ENCODE measurements at regions not wholly inside any gene's neighbourhood (a gene's known extent, or its start where the extent isn't known, plus 50 kb on each side); places are given as distances from the start of the nearest gene placed in this dataset.

DNA sequence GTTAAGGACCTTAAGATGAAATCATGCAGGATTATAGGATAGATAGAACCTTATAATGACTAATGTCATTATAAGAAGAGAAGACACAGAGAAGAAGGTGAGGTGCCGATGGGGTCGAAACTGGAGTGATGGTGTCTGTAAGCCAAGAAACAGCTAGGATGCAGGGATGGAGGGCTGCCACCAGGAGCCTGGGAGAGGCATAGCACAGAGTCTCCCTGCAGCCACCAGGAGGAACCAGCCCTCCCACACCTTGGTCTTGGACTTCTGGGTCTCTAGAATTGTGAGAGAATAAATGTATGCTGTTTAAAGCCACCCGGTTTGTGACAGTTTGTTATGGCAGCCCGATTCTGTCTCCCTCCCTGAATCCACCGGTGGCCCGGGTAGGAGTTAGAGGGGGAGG, 337.2 kb upstream of the AJAP1 start:
- Histone ChIP-seq H3K36me3 (ENCODE audit: control insufficient read depth, insufficient read depth, low read length) (no peaks in the 10 kb centered on the region), H3K4me1 (ENCODE audit: control insufficient read depth, insufficient read depth, low read length) (no peaks in the 10 kb centered on the region), H3K9me3 (ENCODE audit: control insufficient read depth, insufficient read depth, low read depth, low read length) (no peaks in the 10 kb centered on the region), H3K27ac (ENCODE audit: low read length) (no peak overlapping the region), H3K27me3 (ENCODE audit: control insufficient read depth, insufficient read depth, low read length) (no peaks in the 10 kb centered on the region), H3K4me3 (ENCODE audit: low read depth in 2 of 2, low read length in 2 of 2) (no peak overlapping the region)
- DNase-seq (ENCODE audit: low read depth, low spot score), result no peak
- ATAC-seq, result no peak
- POLR2A ChIA-PET, result no interaction called here
- in situ Hi-C loops (cut with HindIII; ENCODE audit: low pct_unique_long_range_greater_than_20kb, low sequenced_read_pairs), result no loop called here
- TF ChIP-seq POLR2AphosphoS5 (IDR thresholded peaks at IDR 0.05; ENCODE audit: low read depth, low read length), result no peak
- TF ChIP-seq, protein P1, sequence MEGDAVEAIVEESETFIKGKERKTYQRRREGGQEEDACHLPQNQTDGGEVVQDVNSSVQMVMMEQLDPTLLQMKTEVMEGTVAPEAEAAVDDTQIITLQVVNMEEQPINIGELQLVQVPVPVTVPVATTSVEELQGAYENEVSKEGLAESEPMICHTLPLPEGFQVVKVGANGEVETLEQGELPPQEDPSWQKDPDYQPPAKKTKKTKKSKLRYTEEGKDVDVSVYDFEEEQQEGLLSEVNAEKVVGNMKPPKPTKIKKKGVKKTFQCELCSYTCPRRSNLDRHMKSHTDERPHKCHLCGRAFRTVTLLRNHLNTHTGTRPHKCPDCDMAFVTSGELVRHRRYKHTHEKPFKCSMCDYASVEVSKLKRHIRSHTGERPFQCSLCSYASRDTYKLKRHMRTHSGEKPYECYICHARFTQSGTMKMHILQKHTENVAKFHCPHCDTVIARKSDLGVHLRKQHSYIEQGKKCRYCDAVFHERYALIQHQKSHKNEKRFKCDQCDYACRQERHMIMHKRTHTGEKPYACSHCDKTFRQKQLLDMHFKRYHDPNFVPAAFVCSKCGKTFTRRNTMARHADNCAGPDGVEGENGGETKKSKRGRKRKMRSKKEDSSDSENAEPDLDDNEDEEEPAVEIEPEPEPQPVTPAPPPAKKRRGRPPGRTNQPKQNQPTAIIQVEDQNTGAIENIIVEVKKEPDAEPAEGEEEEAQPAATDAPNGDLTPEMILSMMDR (IDR thresholded peaks at IDR 0.05), result no peak
- TF ChIP-seq, protein P2, sequence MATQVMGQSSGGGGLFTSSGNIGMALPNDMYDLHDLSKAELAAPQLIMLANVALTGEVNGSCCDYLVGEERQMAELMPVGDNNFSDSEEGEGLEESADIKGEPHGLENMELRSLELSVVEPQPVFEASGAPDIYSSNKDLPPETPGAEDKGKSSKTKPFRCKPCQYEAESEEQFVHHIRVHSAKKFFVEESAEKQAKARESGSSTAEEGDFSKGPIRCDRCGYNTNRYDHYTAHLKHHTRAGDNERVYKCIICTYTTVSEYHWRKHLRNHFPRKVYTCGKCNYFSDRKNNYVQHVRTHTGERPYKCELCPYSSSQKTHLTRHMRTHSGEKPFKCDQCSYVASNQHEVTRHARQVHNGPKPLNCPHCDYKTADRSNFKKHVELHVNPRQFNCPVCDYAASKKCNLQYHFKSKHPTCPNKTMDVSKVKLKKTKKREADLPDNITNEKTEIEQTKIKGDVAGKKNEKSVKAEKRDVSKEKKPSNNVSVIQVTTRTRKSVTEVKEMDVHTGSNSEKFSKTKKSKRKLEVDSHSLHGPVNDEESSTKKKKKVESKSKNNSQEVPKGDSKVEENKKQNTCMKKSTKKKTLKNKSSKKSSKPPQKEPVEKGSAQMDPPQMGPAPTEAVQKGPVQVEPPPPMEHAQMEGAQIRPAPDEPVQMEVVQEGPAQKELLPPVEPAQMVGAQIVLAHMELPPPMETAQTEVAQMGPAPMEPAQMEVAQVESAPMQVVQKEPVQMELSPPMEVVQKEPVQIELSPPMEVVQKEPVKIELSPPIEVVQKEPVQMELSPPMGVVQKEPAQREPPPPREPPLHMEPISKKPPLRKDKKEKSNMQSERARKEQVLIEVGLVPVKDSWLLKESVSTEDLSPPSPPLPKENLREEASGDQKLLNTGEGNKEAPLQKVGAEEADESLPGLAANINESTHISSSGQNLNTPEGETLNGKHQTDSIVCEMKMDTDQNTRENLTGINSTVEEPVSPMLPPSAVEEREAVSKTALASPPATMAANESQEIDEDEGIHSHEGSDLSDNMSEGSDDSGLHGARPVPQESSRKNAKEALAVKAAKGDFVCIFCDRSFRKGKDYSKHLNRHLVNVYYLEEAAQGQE (IDR thresholded peaks at IDR 0.05; ENCODE audit: insufficient read depth in 1 of 2, low read depth in 2 of 2, low read length in 1 of 2), result no peak
- BruUV-seq (replicated peaks), result no TSS peak
- intact Hi-C loops (cut with micrococcal nuclease; ENCODE audit: unreplicated experiment), result no loop called here
- CTCF ChIA-PET, result no interaction called here

DNA sequence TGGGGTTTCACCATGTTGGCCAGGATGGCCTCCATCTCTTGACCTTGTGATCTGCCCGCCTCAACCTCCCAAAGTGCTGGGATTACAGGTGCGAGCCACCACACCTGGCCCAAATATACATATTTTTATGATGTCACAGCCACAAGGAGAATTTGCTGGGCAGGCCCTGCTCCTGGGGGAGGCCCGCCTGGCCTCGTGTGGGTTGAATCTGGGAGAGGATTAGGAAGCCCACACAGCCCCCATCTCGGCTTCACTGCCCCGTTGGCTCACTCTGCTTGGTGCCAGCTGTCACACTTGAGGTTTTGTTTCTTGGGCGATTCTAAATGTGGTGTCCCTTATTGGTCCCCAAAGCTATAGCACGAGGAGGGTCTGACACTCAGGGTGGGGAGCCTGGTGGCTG, 335.7 kb upstream of the AJAP1 start:
- Histone ChIP-seq H3K9me3 (ENCODE audit: control insufficient read depth, insufficient read depth, low read depth, low read length) (no peaks in the 10 kb centered on the region), H3K4me3 (ENCODE audit: low read depth in 2 of 2, low read length in 2 of 2) (no peak overlapping the region), H3K27me3 (ENCODE audit: control insufficient read depth, insufficient read depth, low read length) (no peaks in the 10 kb centered on the region), H3K36me3 (ENCODE audit: control insufficient read depth, insufficient read depth, low read length) (no peaks in the 10 kb centered on the region), H3K27ac (ENCODE audit: low read length) (no peak overlapping the region), H3K4me1 (ENCODE audit: control insufficient read depth, insufficient read depth, low read length) (no peaks in the 10 kb centered on the region)
- POLR2A ChIA-PET, result no interaction called here
- ATAC-seq (no peak), DNase-seq (ENCODE audit: low read depth, low spot score) (no peak)
- CTCF ChIA-PET, result no interaction called here
- in situ Hi-C loops (cut with HindIII; ENCODE audit: low pct_unique_long_range_greater_than_20kb, low sequenced_read_pairs), result no loop called here
- BruUV-seq (replicated peaks), result no TSS peak
- TF ChIP-seq SIN3A (IDR thresholded peaks at IDR 0.05; ENCODE audit: borderline replicate concordance, insufficient read depth, low read depth, low read length), result no peak
- no peak for TF ChIP-seq TCF7L2 (IDR thresholded peaks at IDR 0.05; ENCODE audit: low read depth, low read length)
- TF ChIP-seq POLR2AphosphoS5 (IDR thresholded peaks at IDR 0.05; ENCODE audit: low read depth, low read length), result no peak
- TF ChIP-seq, protein P1 (IDR thresholded peaks at IDR 0.05), result no peak
- TF ChIP-seq, protein P2 (IDR thresholded peaks at IDR 0.05; ENCODE audit: insufficient read depth in 1 of 2, low read depth in 2 of 2, low read length in 1 of 2), result no peak
- intact Hi-C loops (cut with micrococcal nuclease; ENCODE audit: unreplicated experiment), result no loop called here

All from Panc1 (cell line).